GM23248 (cell line): ENCODE measurements at regions not wholly inside any gene's neighbourhood (a gene's known extent, or its start where the extent isn't known, plus 50 kb on each side); places are given as distances from the start of the nearest gene placed in this dataset.
A peak's percentile ranks its signal among the peaks of the same experiment; 100 is the strongest.

ENCODE experiments used
- DNase-seq: peaks from one replicate; pipeline ENCODE4 v3.0.0-alpha.2; 2015
- H2AFZ ChIP-seq: fragments of 200-600 bp; sonication (generic); 2 replicates; pipeline ENCODE4 v1.6.1; 2016; ENCODE audit warnings: antibody characterized with exemption
- H3F3A ChIP-seq: fragments of 200-600 bp; sonication (generic); 2 replicates; pipeline ENCODE4 v1.6.1; 2016; ENCODE audit warnings: mild to moderate bottlenecking, antibody characterized with exemption, mixed run types; ENCODE audit not compliant: insufficient read depth
- H3K27ac ChIP-seq: fragments of 200-600 bp; sonication (generic); 2 replicates; pipeline ENCODE4 v1.5.1; 2016; ENCODE audit warnings: mild to moderate bottlenecking
- H3K27me3 ChIP-seq: fragments of 200-600 bp; sonication (generic); replicated peaks from 2 replicates; pipeline ENCODE4 v1.6.1; 2016; ENCODE audit warnings: mild to moderate bottlenecking; ENCODE audit not compliant: insufficient read depth
- H3K36me3 ChIP-seq: fragments of 200-600 bp; sonication (generic); 2 replicates; pipeline ENCODE4 v1.6.1; 2016; ENCODE audit warnings: low read depth, mild to moderate bottlenecking
- H3K4me1 ChIP-seq: fragments of 200-600 bp; sonication (generic); 2 replicates; pipeline ENCODE4 v1.6.1; 2016; ENCODE audit warnings: mild to moderate bottlenecking; ENCODE audit not compliant: insufficient read depth
- H3K4me2 ChIP-seq: fragments of 200-600 bp; sonication (generic); one replicate; pipeline ENCODE4 v1.6.1; 2016; ENCODE audit warnings: mild to moderate bottlenecking; ENCODE audit not compliant: unreplicated experiment
- H3K4me3 ChIP-seq: fragments of 200-600 bp; sonication (generic); 2 replicates; pipeline ENCODE4 v1.5.1; 2016; ENCODE audit warnings: mild to moderate bottlenecking
- H3K79me2 ChIP-seq: fragments of 200-600 bp; sonication (generic); 2 replicates; pipeline ENCODE4 v1.6.1; 2016; ENCODE audit warnings: mild to moderate bottlenecking; ENCODE audit not compliant: insufficient read depth
- H3K9ac ChIP-seq: fragments of 200-600 bp; sonication (generic); 2 replicates; pipeline ENCODE4 v1.6.1; 2016; ENCODE audit warnings: mild to moderate bottlenecking
- H3K9me2 ChIP-seq: fragments of 200-600 bp; sonication (generic); 2 replicates; pipeline ENCODE4 v1.6.1; 2016; ENCODE audit warnings: mixed run types, mild to moderate bottlenecking, moderate library complexity; ENCODE audit not compliant: insufficient read depth
- H3K9me3 ChIP-seq: fragments of 200-600 bp; sonication (generic); one replicate; pipeline ENCODE4 v1.6.1; 2017; ENCODE audit warnings: low read depth
- H4K20me1 ChIP-seq: fragments of 200-600 bp; sonication (generic); 2 replicates; pipeline ENCODE4 v1.6.0; 2016; ENCODE audit not compliant: insufficient read depth
- EZH2 ChIP-seq: fragments of 200-600 bp; sonication (generic); IDR thresholded peaks from 2 replicates; pipeline ENCODE4 v1.6.1; 2018; ENCODE audit warnings: antibody characterized with exemption, mild to moderate bottlenecking; ENCODE audit not compliant: insufficient read depth, poor library complexity, severe bottlenecking
- EZH2phosphoT487 ChIP-seq: fragments of 200-600 bp; sonication (generic); IDR thresholded peaks from 2 replicates; pipeline ENCODE4 v1.6.1; 2018; ENCODE audit warnings: antibody characterized with exemption, moderate library complexity, mild to moderate bottlenecking, low read depth; ENCODE audit not compliant: insufficient read depth
- WGBS, 2 experiments: methylation state at CpG; one replicate each; pipeline ENCODE4 v1.1.6; 2015 to 2017; ENCODE audit warnings: low lambda C conversion rate in 2 of 2, low coverage in 1 of 2; ENCODE audit errors: missing lambda C conversion rate in 2 of 2; 5-methylcytosine and 5-hydroxymethylcytosine counted together
- in situ Hi-C: fragments of 300-500 bp; cut with MboI; formaldehyde crosslinking; loops from 2 replicates; pipeline ENCODE4 v1.15.0; 2020

- in situ Hi-C loops = no loop called here
- TF ChIP-seq EZH2phosphoT487 (no peak), EZH2 (no peak)
- no peaks in the 10 kb centered on the region for H3K4me1 ChIP-seq
- peak; percentile 47 for DNase-seq
- H3K9ac ChIP-seq = no peak overlapping the region
- no peaks in the 10 kb centered on the region for H3K27me3 ChIP-seq
- H4K20me1 ChIP-seq = no peaks in the 10 kb centered on the region
- no peak overlapping the region for H3K4me2 ChIP-seq
- H3K4me3 ChIP-seq = no peak overlapping the region
- no peaks in the 10 kb centered on the region for H3K79me2 ChIP-seq
- no peaks in the 10 kb centered on the region for H3K9me3 ChIP-seq
- H2AFZ ChIP-seq = no peak overlapping the region
- H3K36me3 ChIP-seq = no peaks in the 10 kb centered on the region
- 19 to 29% methylated on average over 11 of the region's 16 CpGs for WGBS, 2 experiments
- H3K27ac ChIP-seq = no peak overlapping the region
- H3F3A ChIP-seq = no peaks in the 10 kb centered on the region
- H3K9me2 ChIP-seq = no peaks in the 10 kb centered on the region
These were observed 108.7 kb upstream of the ATP6AP2 start for GRCh38 chrX:40471965-40472648.

- DNase-seq = no peak
- H3K4me2 ChIP-seq = no peak overlapping the region
- H3K9me3 ChIP-seq = no peaks in the 10 kb centered on the region
- TF ChIP-seq EZH2phosphoT487 (no peak), EZH2 (no peak)
- H3K27ac ChIP-seq = no peak overlapping the region
- H2AFZ ChIP-seq = no peak overlapping the region
- H3K79me2 ChIP-seq = no peaks in the 10 kb centered on the region
- H3K27me3 ChIP-seq = no peaks in the 10 kb centered on the region
- WGBS, 2 experiments = 86 to 93% methylated on average over 8 to 11 of the region's 11 CpGs
- no peak overlapping the region for H3K4me3 ChIP-seq
- H3K36me3 ChIP-seq = no peaks in the 10 kb centered on the region
- H3K9me2 ChIP-seq = no peaks in the 10 kb centered on the region
- no peaks in the 10 kb centered on the region for H3F3A ChIP-seq
- in situ Hi-C loops = no loop called here
- H3K4me1 ChIP-seq = no peaks in the 10 kb centered on the region
- H3K9ac ChIP-seq = no peak overlapping the region
- no peaks in the 10 kb centered on the region for H4K20me1 ChIP-seq
These were observed 109.8 kb upstream of the ATP6AP2 start for GRCh38 chrX:40470830-40471429.

GRCh38 chrX:40469316-40469715 lies 111.5 kb upstream of the ATP6AP2 start:
- H2AFZ ChIP-seq = no peak overlapping the region
- no peaks in the 10 kb centered on the region for H3K27me3 ChIP-seq
- 61 to 66% methylated on average over 4 of the region's 4 CpGs for WGBS, 2 experiments
- no peaks in the 10 kb centered on the region for H3K9me3 ChIP-seq
- no peak for DNase-seq
- TF ChIP-seq EZH2phosphoT487 (no peak), EZH2 (no peak)
- H3K36me3 ChIP-seq = no peaks in the 10 kb centered on the region
- no peaks in the 10 kb centered on the region for H3F3A ChIP-seq
- no peaks in the 10 kb centered on the region for H3K9me2 ChIP-seq
- no peak overlapping the region for H3K27ac ChIP-seq
- H3K4me1 ChIP-seq = no peaks in the 10 kb centered on the region
- H3K79me2 ChIP-seq = no peaks in the 10 kb centered on the region
- no peaks in the 10 kb centered on the region for H4K20me1 ChIP-seq
- in situ Hi-C loops = no loop called here
- no peak overlapping the region for H3K4me2 ChIP-seq
- H3K4me3 ChIP-seq = no peak overlapping the region
- no peak overlapping the region for H3K9ac ChIP-seq

GRCh38 chrX:40468033-40468846 lies 112.5 kb upstream of the ATP6AP2 start:
- no peaks in the 10 kb centered on the region for H3F3A ChIP-seq
- no peak overlapping the region for H3K9ac ChIP-seq
- DNase-seq = peak; percentile 45
- no peak overlapping the region for H2AFZ ChIP-seq
- H3K4me3 ChIP-seq = no peak overlapping the region
- no peak overlapping the region for H3K27ac ChIP-seq
- H4K20me1 ChIP-seq = no peaks in the 10 kb centered on the region
- 24 to 26% methylated on average over 5 of the region's 5 CpGs for WGBS, 2 experiments
- H3K79me2 ChIP-seq = no peaks in the 10 kb centered on the region
- TF ChIP-seq EZH2phosphoT487 (no peak), EZH2 (no peak)
- H3K27me3 ChIP-seq = no peaks in the 10 kb centered on the region
- in situ Hi-C loops = no loop called here
- H3K36me3 ChIP-seq = no peaks in the 10 kb centered on the region
- no peak overlapping the region for H3K4me2 ChIP-seq
- H3K9me3 ChIP-seq = no peaks in the 10 kb centered on the region
- no peaks in the 10 kb centered on the region for H3K9me2 ChIP-seq
- H3K4me1 ChIP-seq = no peaks in the 10 kb centered on the region
